GM21381 (cell line): ENCODE measurements at regions not wholly inside any gene's neighbourhood (a gene's known extent, or its start where the extent isn't known, plus 50 kb on each side); places are given as distances from the start of the nearest gene placed in this dataset.

ENCODE experiments used
- ATAC-seq: cut with Tn5 transposase; IDR thresholded peaks from one replicate; pipeline ENCODE4 v1.9.1; 2021; ENCODE audit warnings: mild to moderate bottlenecking, moderate library complexity; ENCODE audit not compliant: unreplicated experiment

DNA sequence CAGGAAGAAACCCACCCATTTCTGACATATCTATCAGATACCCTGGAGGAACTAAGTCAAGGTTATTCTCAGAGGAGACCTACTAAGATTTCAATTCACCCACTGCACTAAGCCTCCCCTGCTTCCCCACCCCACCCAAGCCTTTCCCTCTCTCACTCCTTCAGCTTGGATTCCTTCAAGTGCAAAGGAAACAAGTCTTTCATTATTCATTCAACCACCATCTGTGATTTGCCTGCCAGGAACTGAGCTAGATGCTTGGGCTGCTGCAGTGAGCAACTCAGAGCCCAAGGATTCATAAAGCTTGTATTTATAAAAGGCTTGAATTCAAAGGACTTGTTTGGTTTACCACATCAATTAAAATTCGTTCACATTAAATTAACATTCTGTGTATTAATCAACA lies 161.3 kb downstream of the GXYLT1 start:
- no peak for ATAC-seq

DNA sequence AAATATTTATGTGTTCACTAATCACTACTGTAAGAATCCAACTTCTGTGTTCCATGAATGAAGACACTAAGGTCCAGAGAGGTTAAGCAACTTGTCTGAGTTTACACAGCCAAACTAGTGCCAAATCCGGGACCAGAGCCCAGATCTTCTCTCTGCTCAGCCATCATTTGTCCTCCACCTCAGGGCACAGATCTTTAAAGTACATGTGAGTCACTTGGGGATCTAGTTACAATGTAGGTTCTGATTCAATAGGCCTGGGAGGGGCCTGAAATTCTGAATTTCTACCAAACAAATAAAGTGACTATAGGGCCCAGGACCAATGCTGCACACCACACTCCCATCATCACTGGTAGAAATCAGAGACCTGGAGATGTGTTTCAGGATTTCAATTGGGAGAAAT lies 162.9 kb downstream of the GXYLT1 start:
- no peak for ATAC-seq

GRCh38 chr12:41981013-41981412 lies 163.7 kb downstream of the GXYLT1 start:
- ATAC-seq: no peak

GRCh38 chr12:41980390-41980789 lies 164.3 kb downstream of the GXYLT1 start:
- no peak for ATAC-seq

- ATAC-seq: no peak
These were observed 165.1 kb downstream of the GXYLT1 start for GRCh38 chr12:41979574-41979973.

DNA sequence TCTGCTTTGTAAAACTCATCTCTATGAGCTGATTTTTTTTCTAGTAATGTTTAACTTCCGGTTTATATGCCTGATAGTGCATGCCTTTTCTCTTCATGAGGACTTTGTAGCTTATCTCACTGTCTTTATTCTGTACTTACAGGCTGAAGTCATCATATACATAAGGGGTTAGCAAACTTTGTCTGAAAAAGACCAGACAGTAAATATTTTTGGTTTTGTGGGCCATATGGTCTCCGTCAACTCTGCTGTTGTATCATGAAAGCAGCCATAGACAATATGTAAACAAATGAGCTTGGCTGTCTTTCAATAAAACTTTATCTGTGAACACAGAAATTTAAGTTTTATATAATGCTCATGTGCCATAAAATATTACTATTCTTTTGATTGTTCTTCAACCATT lies 172.1 kb downstream of the GXYLT1 start:
- no peak for ATAC-seq

DNA sequence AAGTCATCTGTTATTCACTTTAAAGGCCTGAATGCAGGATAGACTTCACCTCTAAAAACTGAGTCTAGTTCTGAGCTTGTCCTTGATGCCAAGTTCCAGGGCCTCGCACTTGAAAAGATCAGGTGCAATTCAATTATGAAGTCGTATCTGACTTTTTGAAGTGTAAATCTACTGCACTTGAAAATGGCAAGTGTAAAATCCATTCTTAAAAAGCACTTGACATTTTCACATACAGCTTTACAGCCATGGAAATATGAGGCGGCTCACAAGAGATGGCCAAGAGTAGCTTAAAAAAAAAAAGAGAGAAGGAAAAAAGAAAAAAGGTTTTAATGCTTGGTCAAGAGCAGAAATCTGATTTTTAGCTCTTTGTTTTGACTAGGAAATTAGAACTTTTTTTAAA lies 172.5 kb downstream of the GXYLT1 start:
- ATAC-seq: no peak

DNA sequence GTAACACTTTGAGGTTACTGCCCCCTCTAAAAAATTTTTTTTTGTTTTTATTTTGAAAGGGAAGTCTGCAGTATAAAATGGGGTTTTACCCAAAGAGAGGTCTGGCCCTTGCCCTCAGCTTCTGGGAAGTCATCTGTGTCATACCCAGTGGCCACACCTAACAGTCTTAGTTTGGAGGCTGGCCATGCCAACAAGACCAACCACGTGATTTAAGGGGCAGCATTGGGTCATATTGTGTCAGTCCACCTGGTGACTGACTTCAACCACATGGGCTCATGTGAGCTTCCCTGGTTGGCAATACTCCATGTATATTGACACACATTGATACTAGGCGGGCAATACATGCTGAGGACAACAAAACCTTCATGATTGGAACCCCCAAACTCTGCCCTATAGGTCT lies 173.9 kb downstream of the GXYLT1 start:
- no peak for ATAC-seq

GRCh38 chr12:41968599-41968998 lies 176.1 kb downstream of the GXYLT1 start:
- no peak for ATAC-seq

- ATAC-seq: no peak
These were observed 176.8 kb downstream of the GXYLT1 start for GRCh38 chr12:41967668-41968500.

- no peak for ATAC-seq
These were observed 177.8 kb downstream of the GXYLT1 start for GRCh38 chr12:41966916-41967315.

- no peak for ATAC-seq
These were observed 178.7 kb downstream of the GXYLT1 start for GRCh38 chr12:41966001-41966400.

DNA sequence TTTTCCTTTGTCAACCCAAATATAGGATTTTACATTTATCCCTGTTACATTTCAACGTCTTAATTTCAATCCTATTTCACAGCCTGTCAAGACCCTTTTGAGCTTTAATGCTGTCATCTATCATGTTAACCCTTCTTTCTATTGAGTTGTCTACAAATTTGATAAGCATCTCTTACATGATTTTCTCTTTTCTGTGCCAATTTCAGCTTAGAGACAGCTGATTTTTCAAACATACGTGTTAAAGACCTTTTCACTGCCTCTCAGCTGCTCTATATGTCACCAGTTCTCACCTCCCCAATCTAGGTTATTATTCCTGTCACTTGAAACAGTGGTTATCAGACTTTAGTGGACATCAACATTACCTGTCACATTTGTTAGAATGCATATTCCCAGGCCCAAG lies 181.3 kb downstream of the GXYLT1 start:
- no peak for ATAC-seq

DNA sequence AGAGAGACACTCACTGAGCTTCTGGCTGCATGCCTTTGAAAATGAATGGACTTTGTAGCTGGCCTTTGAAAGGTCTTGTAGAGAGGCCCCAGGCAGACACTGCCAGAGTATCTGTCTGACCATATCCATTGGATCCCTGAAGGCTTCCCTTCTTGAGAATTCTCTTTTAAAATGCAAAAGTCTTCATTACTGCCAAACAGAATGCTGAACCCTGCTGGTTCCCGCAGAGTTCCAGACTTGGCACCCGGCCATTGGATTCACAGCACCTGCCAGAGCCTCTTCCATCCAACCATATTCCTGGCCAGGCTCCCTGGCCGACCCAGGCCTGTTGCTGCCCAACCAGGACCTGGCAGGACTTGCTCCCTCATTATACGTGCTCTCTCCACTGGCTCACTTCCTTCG lies 182.5 kb downstream of the GXYLT1 start:
- ATAC-seq: no peak

GRCh38 chr12:41959271-41959670 lies 185.4 kb downstream of the GXYLT1 start:
- no peak for ATAC-seq

DNA sequence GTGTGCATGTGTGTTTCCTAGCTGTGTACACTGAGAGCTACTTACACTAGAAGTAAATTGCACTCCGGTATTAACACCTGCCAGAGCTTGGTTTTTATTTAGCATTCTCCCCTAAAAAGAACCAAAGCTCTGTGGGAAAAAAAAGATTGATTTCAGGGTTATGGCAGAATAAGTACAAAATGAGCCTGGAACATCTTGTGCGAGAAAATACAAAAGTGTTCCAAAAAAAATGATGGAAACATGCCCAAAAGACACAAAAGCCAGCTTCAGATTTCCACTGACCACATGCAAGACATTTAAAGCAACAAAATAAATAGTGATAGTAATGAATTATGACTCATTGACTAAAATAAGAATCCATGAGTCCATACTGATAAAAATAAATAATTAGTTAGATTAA lies 188.3 kb downstream of the GXYLT1 start:
- no peak for ATAC-seq

GRCh38 chr12:41950455-41950854 lies 194.2 kb downstream of the GXYLT1 start:
- ATAC-seq: no peak

- no peak for ATAC-seq
These were observed 198.6 kb downstream of the GXYLT1 start for GRCh38 chr12:41946106-41946505.

GRCh38 chr12:41944216-41944615 lies 200.5 kb downstream of the GXYLT1 start:
- no peak for ATAC-seq

DNA sequence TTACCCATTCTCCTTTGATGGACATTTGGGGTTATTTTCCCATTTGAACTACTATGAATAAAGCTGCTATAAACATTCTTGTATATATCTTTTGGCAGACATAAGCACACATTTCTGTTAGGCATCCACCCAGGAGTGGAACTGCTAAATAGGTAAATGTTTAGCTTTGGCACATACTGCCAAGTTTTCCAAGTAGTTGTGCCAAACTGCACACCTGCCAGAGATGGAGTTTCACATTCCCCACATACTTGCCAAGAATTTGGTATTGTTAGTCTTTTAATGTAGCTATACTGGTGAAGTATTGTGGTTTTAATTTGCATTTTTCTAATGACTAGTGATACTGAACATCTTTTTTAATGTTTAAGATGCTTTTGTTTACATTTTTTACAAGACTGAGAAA lies 201.0 kb downstream of the GXYLT1 start:
- ATAC-seq: no peak

GRCh38 chr12:41942354-41942753 lies 202.3 kb downstream of the GXYLT1 start:
- no peak for ATAC-seq

DNA sequence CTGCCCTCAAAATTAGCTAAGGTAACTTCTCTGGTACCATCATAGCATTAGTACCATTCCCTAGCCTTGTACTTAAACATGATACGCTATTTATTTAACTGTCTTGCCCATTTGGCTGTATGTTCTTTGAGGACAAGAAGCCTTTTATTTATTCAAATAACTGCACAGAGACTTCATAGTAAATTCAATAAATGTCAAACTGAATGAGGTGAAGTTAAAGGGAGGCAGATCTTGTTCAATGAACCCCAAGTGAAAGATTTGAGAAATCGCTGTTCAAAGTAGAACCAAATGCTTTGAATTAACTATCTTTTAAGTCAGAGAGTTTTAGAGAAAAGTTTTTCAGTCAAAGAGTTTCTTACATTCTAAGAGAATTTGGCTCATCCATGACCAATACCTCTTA lies 203.6 kb downstream of the GXYLT1 start:
- no peak for ATAC-seq

- ATAC-seq: no peak
These were observed 204.1 kb downstream of the GXYLT1 start for GRCh38 chr12:41940571-41940970.
